ENCODE measurements at regions not wholly inside any gene's neighbourhood (a gene's known extent, or its start where the extent isn't known, plus 50 kb on each side); places are given as distances from the start of the nearest gene placed in this dataset.
"Not testable (repeated sequence)": the region's sequence is repeated elsewhere in the genome, so short reads cannot be mapped to it uniquely, and the experiment has no call there.

DNA sequence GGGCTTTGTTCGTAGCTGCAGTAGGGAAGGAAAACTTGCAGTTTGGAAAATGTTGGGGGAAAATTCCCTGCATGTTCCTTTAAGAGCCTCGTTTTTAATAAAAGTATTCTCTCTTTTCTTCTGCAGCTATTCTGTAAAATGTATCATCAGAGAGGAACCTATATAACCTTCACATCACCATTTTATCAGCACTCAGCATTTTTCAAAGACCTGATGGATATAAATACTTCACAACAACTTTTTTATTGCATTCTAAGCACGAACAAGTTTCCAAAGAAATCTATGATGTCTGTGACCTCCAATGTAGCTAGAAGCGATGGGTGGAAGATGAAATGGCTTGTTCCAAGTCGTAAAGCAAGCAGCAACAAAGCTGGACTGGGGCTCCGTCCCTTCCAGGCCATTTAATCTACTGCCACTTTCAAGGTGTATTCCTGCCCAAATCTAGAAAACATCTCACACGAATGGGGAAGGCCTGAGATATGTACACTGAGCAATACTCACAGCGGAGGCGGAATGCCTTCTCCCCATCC is 84.0 kb downstream of the NSUN2 start:
- DNase-seq (no peak), ATAC-seq (ENCODE audit: poor library complexity) (no peak)
- intact Hi-C loops (cut with DNase I) = no loop called here

- intact Hi-C loops (cut with DNase I); ATAC-seq (ENCODE audit: poor library complexity); DNase-seq: not testable (repeated sequence)
Observed at GRCh38 chr5:6547926-6548519, 84.8 kb downstream of the NSUN2 start.

DNA sequence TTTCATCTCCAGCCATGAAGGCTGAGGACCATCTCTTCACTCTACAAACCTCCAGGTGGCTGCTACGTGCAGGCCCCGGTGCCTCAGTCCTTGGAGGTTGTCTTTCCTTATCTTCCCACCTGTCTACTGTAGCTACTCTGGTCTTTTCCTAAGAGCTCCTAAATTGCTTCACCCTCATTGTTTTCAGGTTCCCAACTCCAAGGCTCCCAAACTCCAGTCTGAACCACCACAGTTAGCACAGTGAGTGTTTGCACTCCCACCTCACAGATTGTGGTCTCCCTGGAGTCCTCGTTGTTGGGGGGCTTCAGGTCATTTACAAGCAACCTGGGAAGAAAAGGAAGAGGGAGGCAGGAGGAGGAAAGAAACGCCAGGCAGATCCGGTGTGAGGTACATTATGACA is 85.3 kb downstream of the NSUN2 start:
- ATAC-seq (ENCODE audit: poor library complexity) = no peak
- no peak for DNase-seq
- intact Hi-C loops (cut with DNase I) = no loop called here

DNA sequence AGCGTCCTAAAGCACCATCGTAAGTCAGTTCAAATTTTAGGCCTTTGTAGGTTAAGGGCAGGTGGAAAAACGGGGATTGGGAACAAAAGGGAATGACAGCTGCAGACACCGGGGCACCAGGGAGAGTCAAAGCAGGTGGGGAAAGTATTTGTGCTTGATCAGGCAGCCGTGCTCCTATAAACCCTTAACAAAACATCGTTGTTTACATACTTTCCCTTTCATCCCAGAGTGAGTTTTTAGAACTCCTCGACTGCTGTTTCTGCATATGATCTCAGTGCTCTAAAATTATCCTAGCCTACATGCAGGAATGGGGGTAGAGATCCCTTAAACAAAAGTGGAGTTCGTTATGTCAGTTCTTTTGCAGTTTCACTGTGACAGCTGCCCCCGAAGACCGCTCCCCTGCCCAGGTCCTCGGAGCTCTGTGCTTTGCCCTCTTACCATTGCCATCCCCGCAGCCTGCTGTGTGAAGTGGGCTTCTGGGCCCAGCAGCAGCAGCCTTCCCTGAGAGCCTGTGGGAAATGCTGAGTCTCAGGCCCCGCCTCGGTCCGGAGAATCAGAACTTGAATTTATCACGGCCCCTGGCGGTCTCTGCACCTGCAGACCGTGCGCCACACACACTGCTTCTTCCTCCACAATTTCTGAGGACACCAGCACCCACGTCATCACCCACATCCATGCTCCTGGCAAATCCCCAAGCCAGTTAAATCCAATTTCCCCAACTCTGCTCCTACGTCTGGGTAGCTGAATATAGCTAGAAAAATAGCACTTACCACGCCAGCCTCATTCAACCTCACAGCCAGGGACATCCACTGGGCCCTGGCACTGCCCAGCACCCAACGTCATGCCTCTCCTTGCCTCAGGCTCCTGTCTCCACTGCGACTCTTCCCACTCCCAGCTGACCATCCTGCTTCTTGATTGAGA is 86.8 kb downstream of the NSUN2 start:
- no peak for DNase-seq
- peak; percentile 20 for ATAC-seq (ENCODE audit: poor library complexity)
- intact Hi-C loops (cut with DNase I) = no loop called here

DNA sequence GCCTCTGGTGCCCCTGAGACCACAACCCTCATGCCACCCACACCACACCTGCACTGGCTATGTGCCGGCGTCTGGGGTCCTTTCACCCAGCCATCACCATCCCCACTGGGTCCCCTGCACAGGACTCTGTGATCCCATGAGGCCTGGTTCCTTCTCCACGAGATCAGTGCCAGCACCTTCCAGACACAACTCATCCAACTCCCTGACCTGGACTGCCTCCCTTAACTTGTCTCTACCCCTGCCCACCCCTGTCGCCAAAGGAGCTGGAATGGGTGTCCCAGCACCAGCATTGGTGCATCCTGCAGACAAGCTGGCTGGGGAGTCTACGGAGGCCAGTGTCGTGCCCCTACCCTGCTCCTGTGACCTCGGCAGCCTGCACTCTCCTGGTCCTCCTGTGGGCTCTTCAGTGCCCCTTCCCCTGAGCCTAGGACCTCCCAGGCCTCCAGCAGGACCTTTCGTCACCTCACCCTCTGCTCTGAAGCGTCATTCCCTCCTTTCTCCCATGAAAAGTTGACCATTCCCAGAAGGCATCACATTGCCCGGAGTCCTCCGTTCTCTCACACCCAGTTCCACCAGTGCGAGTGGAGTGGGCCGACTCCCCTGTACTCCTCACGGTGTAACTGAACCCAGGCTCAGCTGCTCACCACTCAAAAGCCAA is 87.7 kb downstream of the NSUN2 start:
- intact Hi-C loops (cut with DNase I) = no loop called here
- ATAC-seq (ENCODE audit: poor library complexity) (peak; percentile 60), DNase-seq (no peak)

- no peak for DNase-seq
- intact Hi-C loops (cut with DNase I) = no loop called here
- ATAC-seq (ENCODE audit: poor library complexity) = no peak
Observed at GRCh38 chr5:6544561-6544935, 88.3 kb downstream of the NSUN2 start.
